GM21526 (cell line): ENCODE measurements at regions not wholly inside any gene's neighbourhood (a gene's known extent, or its start where the extent isn't known, plus 50 kb on each side); places are given as distances from the start of the nearest gene placed in this dataset.

Source experiments
- ATAC-seq: cut with Tn5 transposase; IDR thresholded peaks from one replicate; pipeline ENCODE4 v1.9.1; 2021; ENCODE audit warnings: moderate library complexity; ENCODE audit not compliant: unreplicated experiment, low FRiP score

DNA sequence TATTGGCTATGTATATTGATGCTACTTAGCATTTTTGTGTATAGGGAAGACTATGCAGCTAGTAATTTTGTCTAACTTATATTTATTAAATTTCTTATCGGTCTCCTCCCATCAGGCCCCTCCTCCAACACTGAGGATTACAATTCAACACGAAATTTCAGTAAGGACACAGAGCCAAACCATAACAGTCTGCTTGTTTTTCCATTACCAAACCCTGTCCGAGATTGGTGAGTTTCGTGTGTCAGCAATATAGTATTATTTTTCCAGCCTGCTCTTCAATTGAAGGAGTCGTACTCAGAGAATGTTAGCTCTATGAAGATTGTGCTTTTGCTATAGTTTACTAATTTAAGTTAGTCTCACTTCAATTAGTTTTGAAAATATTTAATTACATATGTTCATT, 1495.3 kb downstream of the MRPL39 start:
- no peak for ATAC-seq

GRCh38 chr21:24110846-24111245, 1496.4 kb downstream of the MRPL39 start:
- no peak for ATAC-seq

DNA sequence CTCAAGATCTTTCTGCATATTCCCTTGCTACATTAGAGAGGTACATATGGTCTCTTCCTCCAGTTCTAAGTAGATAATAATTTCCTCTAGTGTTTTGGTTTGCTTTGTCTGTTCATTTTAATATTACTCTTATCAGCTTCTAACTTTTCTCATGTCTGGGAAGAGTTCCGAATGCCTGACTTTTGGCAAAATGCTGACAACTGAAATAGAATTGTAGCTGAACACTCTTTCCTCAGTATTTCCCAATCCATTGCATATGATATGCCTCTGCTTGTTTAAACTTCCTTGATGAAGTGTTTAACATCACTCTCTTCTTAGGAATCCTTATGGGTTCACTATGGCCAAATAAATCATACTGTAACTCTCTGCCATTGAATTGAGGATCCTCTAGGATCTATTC, 1510.1 kb downstream of the MRPL39 start:
- ATAC-seq, result no peak

- ATAC-seq, result no peak
Observed at GRCh38 chr21:24096651-24097050, 1510.6 kb downstream of the MRPL39 start.

DNA sequence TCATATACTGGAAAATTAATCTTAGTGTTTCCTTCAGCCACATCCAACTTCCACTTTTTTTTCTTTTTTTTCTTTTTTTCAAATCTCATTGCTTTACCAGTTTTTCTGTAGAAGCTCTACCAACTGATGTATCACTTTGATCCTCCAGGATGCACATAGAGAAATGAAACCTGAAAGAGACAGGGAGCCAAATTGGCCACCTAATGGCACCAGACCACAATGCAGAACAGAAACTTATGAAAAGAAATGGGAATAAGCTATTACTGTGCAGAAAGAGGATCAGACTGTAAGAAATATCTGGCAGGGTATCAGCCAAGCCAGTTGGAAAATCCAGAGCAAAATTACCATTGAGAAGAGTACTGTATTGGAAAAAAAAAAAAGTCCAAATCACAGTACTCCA, 1514.2 kb downstream of the MRPL39 start:
- ATAC-seq, result no peak

DNA sequence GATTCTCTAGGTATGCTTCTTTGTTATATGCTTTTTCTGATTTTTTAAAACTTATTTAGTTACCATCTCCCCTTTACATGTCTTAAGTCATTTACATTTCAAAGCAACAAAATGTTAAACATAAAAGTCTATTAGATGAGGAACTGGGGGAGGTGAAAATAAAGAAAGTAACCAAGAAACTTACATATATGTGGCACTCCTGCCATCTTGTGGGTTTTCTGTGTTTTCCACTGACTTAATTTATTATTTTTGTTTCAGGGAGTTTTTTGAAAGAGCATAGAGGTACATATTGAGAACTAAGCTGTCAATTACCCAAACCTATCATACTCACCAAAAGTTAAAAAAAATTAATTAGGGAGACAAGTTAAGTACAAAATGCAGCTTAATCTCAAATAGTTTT, 1531.1 kb downstream of the MRPL39 start:
- ATAC-seq, result no peak

DNA sequence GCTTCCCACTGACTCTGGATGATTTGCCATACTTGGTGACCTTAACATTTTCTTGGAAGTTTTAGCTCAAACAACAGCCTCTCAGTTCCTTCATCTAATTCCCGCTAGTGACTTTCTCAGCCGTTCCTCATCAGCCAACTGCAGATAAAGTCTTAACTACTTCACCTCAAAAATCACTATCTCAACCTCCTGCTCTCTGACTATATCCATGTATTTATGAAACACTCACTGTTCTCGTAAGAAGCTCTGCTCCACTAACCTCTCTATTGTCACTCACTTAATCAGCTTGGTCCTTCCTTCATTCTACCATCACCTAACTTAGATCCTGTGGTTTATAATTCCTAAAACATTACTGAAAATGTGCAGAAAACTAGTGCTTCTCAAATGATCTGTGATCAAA, 1551.6 kb downstream of the MRPL39 start:
- no peak for ATAC-seq

DNA sequence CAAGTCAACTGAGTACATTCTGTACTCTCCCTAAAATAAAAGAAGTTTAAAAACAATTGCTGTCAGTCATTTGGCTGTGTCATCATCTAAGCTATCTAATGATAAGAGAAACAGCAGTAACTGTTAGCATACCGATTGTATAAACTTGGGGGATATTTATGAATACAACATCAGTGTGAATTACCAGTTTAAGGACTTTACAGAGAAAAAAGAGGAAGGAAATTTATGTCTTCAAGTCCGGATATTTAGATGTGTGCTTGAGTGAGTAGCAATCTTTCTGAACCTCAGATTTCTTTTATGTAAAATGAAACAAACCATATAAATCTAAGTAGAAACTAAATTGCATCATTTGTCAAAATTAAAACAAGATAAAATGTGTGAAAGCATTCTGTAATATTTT, 1557.0 kb downstream of the MRPL39 start:
- no peak for ATAC-seq

DNA sequence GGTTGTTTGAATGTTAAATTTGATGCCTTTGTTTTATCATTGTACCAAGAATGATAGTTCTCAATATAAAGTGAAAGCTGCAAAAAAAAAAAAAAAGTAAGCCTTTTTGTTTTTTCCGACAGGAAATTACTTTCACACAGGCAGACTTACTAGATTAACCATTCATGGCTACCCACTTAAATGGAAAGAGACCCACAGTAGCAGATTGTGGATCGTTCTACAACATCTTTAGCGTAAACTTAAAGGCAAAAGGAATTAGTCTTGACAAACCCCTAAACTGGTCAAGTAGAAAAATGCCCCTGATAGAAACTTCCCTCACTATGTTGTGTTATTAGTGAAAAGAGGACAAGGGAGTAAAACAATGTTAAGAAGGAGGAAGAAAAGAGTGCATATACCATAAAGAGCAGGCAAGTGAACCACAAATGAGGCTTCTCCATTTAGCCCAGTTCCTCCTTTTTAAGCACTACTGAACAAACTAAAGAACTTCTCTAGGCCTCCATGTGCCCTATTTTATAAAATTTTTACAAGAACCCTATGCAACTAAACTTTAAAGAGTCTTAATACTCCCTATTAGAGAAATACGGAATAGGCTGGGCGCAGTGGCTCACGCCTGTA, 1560.3 kb downstream of the MRPL39 start:
- no peak for ATAC-seq

DNA sequence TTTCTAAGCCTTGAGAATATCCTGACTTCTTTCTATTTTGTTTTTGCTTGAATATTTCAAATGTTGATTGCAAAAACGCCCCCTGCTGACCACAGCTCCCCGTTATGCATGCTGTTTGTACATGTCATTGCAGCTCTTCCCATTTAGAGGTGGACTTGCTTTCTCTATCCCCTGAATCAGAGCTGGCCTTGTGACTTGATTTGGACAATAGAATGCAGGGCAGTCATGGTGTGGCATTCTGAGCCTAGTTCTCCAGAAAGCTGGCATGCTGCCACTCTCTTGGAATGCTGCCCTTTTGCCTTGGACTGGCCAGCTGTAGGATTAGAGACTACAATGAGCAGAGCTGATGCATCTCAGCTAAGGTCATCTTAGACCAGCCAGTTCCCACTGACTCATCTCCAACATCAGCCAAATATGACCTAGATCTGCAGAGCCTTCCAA, 1561.5 kb downstream of the MRPL39 start:
- no peak for ATAC-seq

DNA sequence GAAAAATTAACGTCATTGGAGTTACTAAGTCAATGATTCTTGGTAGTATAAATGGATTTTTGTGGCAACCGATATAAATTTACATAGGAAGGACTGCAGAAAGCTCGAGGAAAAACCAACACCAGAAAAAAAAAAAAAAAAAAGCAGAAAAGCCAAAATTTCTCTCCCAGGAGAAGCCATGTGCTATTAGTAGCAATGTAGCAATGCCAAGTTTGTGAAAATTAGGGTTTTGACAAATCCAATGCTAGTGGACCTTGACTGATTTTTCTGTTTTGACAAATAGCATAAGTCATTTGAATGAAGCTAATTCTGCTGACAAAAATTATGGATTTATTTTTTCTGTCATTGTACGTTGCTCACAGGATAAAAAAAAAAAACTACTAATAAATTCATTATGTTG, 1561.9 kb downstream of the MRPL39 start:
- no peak for ATAC-seq

GRCh38 chr21:24042687-24043086, 1564.6 kb downstream of the MRPL39 start:
- no peak for ATAC-seq

GRCh38 chr21:24032709-24033232, 1574.5 kb downstream of the MRPL39 start:
- ATAC-seq, result no peak

DNA sequence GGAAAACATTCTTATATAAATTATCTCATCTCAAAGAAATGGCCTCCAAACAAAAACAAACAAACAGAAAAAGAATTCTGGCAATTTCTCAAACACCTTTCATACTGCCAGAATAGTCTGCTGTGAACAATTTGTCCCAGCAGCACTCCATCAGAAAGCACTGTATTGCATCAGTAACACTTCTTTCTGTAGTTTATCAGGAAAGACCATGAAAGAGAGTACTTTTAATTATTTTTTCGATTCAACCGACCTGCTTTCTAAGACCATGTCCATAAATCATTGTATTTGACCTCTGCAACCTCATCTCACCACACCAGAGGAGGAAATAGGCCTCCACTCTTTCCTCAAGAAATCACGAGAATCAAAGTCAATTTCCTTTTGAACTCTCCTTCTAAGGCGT, 1579.9 kb downstream of the MRPL39 start:
- ATAC-seq, result no peak

DNA sequence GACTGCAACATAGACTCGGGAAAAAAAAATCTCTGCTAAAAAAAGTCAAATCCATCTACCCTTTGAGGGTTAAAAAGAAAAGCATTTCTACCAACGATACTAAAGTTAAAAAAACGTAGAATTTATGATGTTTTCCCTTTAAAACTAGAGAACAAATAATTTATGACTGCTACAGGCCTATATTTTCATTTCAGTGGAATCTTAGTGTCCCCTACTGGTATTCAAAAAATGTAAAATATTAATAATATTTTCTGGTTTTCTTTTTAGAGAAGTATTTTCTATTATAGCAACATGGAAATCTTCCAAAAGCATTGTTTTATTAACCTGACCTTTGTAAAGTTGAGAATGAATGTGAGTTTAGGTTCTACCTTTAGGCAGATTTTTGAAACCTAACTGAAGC, 1582.2 kb downstream of the MRPL39 start:
- no peak for ATAC-seq

GRCh38 chr21:24023936-24024335, 1583.3 kb downstream of the MRPL39 start:
- ATAC-seq, result no peak

DNA sequence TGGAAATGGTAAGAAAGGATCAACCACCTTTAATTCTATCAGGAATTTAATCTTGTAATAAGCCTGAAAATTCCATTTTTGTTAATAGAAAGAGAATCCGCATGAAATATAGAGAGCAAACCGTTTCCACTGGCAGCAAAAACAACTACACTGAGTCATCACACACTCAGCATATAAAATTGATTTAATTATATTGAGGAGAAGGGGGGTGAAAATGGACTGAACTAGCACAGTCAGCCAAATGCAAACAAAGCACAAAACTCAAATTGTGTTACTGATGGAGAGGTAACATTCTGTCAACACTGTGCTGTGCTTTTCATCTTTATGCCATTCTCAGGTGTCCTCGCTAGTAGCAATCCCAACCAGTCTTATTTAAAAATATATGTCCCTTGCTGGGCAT, 1583.9 kb downstream of the MRPL39 start:
- no peak for ATAC-seq

DNA sequence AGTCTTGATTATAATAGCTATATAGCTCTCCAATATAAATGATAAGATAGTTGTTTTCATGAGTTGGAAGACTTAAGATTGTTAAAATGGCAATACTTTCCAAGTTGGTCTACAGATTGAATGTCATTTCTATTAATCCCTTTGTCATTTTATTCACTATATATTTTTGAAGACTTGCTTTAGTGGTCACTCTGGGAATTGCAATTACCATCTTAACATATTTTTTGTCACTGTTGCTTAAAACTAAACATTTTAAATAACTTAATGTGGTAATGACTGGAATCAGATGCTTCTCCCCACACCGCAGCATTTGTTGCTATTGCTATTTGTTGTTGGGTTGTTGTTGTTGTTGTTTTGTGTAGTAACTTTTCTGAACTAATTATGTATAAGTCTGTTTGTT, 1592.9 kb downstream of the MRPL39 start:
- no peak for ATAC-seq

DNA sequence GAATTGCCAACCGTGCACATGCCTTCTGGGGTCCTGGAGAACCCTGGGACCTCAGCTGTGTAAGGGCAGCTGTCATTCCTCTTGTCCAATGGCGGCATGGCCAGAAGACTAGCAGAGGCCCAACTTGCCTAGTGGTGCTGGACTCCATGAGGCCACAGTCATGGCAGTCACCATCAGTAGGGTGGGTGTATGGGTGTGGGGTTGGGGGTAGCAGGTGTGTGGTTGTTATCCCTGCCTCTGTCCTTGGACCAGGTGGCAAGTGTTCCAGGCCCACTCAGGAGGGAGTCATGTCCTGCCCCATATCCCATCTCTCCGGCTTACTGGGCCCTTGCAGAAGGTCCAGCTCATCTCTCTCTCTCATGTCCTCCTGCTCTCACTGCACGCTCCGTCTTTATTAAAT, 1596.2 kb downstream of the MRPL39 start:
- no peak for ATAC-seq

DNA sequence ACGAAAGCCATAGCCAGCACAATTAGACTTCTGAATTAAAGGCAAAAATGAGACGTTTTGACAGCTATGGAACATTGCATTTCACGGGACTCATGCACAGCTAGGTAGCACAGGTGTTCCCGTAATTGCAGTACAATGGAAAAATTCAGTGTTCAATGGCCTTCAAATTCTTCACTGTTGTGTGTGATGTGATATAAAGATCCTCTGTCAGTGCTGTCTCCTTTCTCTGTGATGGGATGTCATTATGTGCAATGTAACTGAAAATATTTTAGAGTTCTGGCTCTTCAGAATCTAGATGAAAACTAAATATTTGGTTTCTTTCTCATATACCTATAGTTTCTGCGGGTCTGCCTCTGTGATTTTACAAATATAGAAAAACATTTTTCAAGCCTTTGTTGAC, 1599.7 kb downstream of the MRPL39 start:
- no peak for ATAC-seq

DNA sequence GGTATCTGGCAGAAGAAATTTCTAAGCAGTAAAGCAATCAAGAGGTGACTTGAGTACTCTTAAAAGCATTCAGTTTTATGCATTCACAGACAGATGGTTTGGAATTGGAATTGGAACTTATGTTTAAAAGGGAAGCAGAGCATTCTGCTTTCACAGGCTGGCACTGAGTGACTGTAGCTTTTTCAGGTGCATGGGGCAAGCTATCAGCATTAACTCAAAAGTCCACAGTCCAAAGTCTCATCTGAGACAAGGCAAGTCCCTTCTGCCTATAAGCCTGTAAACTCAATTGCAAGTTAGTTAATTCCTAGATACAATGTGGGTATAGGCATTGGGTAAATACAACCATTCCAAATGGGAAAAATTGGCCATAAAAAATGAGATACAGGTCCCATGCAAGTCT, 1620.3 kb downstream of the MRPL39 start:
- no peak for ATAC-seq

- no peak for ATAC-seq
Observed at GRCh38 chr21:23986214-23986613, 1621.1 kb downstream of the MRPL39 start.

GRCh38 chr21:23982546-23982945, 1624.7 kb downstream of the MRPL39 start:
- ATAC-seq, result no peak
